CD4-positive, alpha-beta T cell (primary cell): ENCODE measurements at regions not wholly inside any gene's neighbourhood (a gene's known extent, or its start where the extent isn't known, plus 50 kb on each side); places are given as distances from the start of the nearest gene placed in this dataset.
A peak's percentile ranks its signal among the peaks of the same experiment; 100 is the strongest.

Experiments used
- ATAC-seq: fragments of 200-7000 bp; cut with Tn5 transposase; one replicate; pipeline ENCODE4 v1.10.0; 2022; ENCODE audit warnings: mild to moderate bottlenecking; ENCODE audit not compliant: poor library complexity
- CTCF ChIA-PET: fragments of 350-600 bp; sonication (Branson Sonifier 250); formaldehyde crosslinking; loops from one replicate; lab custom pipeline; 2021; ENCODE audit warnings: antibody characterized with exemption, inconsistent platforms; lab: Charles Lee
- POLR2A ChIA-PET: fragments of 350-600 bp; sonication (Branson Sonifier 250); formaldehyde crosslinking; loops from one replicate; lab custom pipeline; 2021; ENCODE audit warnings: antibody characterized with exemption, inconsistent platforms; lab: Charles Lee
- DNase-seq, 14 experiments: peaks; one replicate each; pipeline ENCODE4 v3.0.0-alpha.2; 2013 to 2020; ENCODE audit warnings: mixed read lengths in 2 of 14
- H3K27ac ChIP-seq, 2 donors: one replicate each; pipeline versions ENCODE4 v1.5.1 to v1.7.0; 2013; ENCODE audit warnings: low read length in 2 of 2, low read depth in 1 of 2, mild to moderate bottlenecking in 1 of 2
- H3K27me3 ChIP-seq, 2 experiments: 1 replicate in 1 of 2; 2 replicates in 1 of 2; pipeline versions ENCODE4 v1.6.1 to v1.7.0; 2013; ENCODE audit warnings: low read length in 2 of 2, control low read depth in 1 of 2, mild to moderate bottlenecking in 1 of 2, moderate library complexity in 1 of 2; ENCODE audit not compliant: insufficient read depth in 2 of 2, control insufficient read depth in 1 of 2
- H3K36me3 ChIP-seq: one replicate; pipeline ENCODE4 v1.6.1; 2013; ENCODE audit warnings: low read length, control low read depth; ENCODE audit not compliant: insufficient read depth
- H3K4me1 ChIP-seq: one replicate; pipeline ENCODE4 v1.6.1; 2013; ENCODE audit warnings: low read length, control low read depth; ENCODE audit not compliant: insufficient read depth
- H3K4me3 ChIP-seq: one replicate; pipeline ENCODE4 v1.5.1; 2013; ENCODE audit warnings: mild to moderate bottlenecking, low read length, moderate library complexity
- H3K9me3 ChIP-seq, 2 experiments: 1 replicate in 1 of 2; 2 replicates in 1 of 2; pipeline versions ENCODE4 v1.6.1 to v1.7.0; 2013; ENCODE audit warnings: low read length in 2 of 2, mild to moderate bottlenecking in 2 of 2, control low read depth in 1 of 2, moderate library complexity in 1 of 2; ENCODE audit not compliant: control insufficient read depth in 1 of 2, insufficient read depth in 1 of 2
- H3K27ac Mint-ChIP-seq: one replicate; pipeline ENCODE4 v1.8.0; 2020; ENCODE audit warnings: mixed read lengths
- H3K27me3 Mint-ChIP-seq: one replicate; pipeline ENCODE4 v1.8.0; 2021; ENCODE audit warnings: mixed read lengths
- H3K36me3 Mint-ChIP-seq: one replicate; pipeline ENCODE4 v1.8.0; 2021; ENCODE audit warnings: low read depth, mixed read lengths
- H3K4me1 Mint-ChIP-seq: one replicate; pipeline ENCODE4 v1.8.0; 2021; ENCODE audit warnings: low read depth, mixed read lengths
- H3K4me3 Mint-ChIP-seq: one replicate; pipeline ENCODE4 v1.8.0; 2020; ENCODE audit warnings: mild to moderate bottlenecking, mixed read lengths
- H3K9me3 Mint-ChIP-seq: one replicate; pipeline ENCODE4 v1.8.0; 2020; ENCODE audit warnings: mixed read lengths
- CTCF ChIP-seq: fragments of 200-600 bp; IDR thresholded peaks from one replicate; pipeline ENCODE4 v1.8.0; 2022; ENCODE audit warnings: antibody characterized with exemption, mild to moderate bottlenecking
- intact Hi-C, 2 experiments: fragments of 100-400 bp; cut with DNase I in 1 of 2; cut with micrococcal nuclease in 1 of 2; formaldehyde crosslinking; loops; one replicate each; pipeline versions ENCODE4 v1.15.1 to v1.9.0; 2023 to 2025; cut with DNase I, micrococcal nuclease

- H3K4me1 Mint-ChIP-seq = no peaks in the 10 kb centered on the region
- ATAC-seq (no peak), DNase-seq (no peak)
- Histone ChIP-seq H3K36me3 (no peaks in the 10 kb centered on the region), H3K4me1 (no peaks in the 10 kb centered on the region), H3K27ac (no peak overlapping the region), H3K9me3 (no peaks in the 10 kb centered on the region), H3K4me3 (no peak overlapping the region), H3K27me3 (no peaks in the 10 kb centered on the region)
- H3K9me3 Mint-ChIP-seq = no peaks in the 10 kb centered on the region
- ChIA-PET CTCF (no interaction called here), POLR2A (no interaction called here)
- intact Hi-C loops = loop anchor here in 1 of 2 experiments (10.0 kb wide), 1 partner anchor 60 kb away; no protein-coding TSS in a partner anchor
- no peak for TF ChIP-seq CTCF
- H3K27ac Mint-ChIP-seq = no peak overlapping the region
- H3K36me3 Mint-ChIP-seq = no peaks in the 10 kb centered on the region
- no peak overlapping the region for H3K4me3 Mint-ChIP-seq
- H3K27me3 Mint-ChIP-seq = no peaks in the 10 kb centered on the region
These were observed 270.9 kb downstream of the ACTL7B start for GRCh38 chr9:108584860-108585259.

- Mint-ChIP-seq H3K4me3 (no peak overlapping the region), H3K9me3 (no peaks in the 10 kb centered on the region), H3K36me3 (no peaks in the 10 kb centered on the region), H3K27me3 (no peaks in the 10 kb centered on the region), H3K4me1 (no peaks in the 10 kb centered on the region), H3K27ac (no peak overlapping the region)
- Histone ChIP-seq H3K4me1 (no peaks in the 10 kb centered on the region), H3K36me3 (no peaks in the 10 kb centered on the region), H3K27me3 (no peaks in the 10 kb centered on the region), H3K9me3 (no peaks in the 10 kb centered on the region), H3K27ac (no peak overlapping the region), H3K4me3 (no peak overlapping the region)
- intact Hi-C loops = loop anchor here in 1 of 2 experiments (10.0 kb wide), 1 partner anchor 62 kb away; no protein-coding TSS in a partner anchor
- ChIA-PET CTCF (no interaction called here), POLR2A (no interaction called here)
- no peak for TF ChIP-seq CTCF
- DNase-seq (no peak), ATAC-seq (no peak)
These were observed 273.1 kb downstream of the ACTL7B start for GRCh38 chr9:108582726-108583125.

GRCh38 chr9:108579757-108580439, 275.9 kb downstream of the ACTL7B start:
- H3K27me3 ChIP-seq = no peaks in the 10 kb centered on the region
- H3K27me3 Mint-ChIP-seq = no peaks in the 10 kb centered on the region
- ChIA-PET POLR2A (no interaction called here), CTCF (no interaction called here)
- H3K9me3 ChIP-seq = no peaks in the 10 kb centered on the region
- H3K36me3 Mint-ChIP-seq = no peaks in the 10 kb centered on the region
- H3K4me3 Mint-ChIP-seq = no peak overlapping the region
- no peaks in the 10 kb centered on the region for H3K36me3 ChIP-seq
- no peaks in the 10 kb centered on the region for H3K4me1 Mint-ChIP-seq
- H3K9me3 Mint-ChIP-seq = no peaks in the 10 kb centered on the region
- peak in 2 of 14 experiments; percentile 28 to 52 for DNase-seq
- intact Hi-C loops = loop anchor here in 1 of 2 experiments (10.0 kb wide), 1 partner anchor 65 kb away; no protein-coding TSS in a partner anchor
- ATAC-seq = no peak
- no peaks in the 10 kb centered on the region for H3K4me1 ChIP-seq
- H3K27ac Mint-ChIP-seq = no peak overlapping the region
- no peak overlapping the region for H3K4me3 ChIP-seq
- no peak overlapping the region for H3K27ac ChIP-seq
- TF ChIP-seq CTCF = no peak
